GM12875 (cell line): ENCODE measurements at regions not wholly inside any gene's neighbourhood (a gene's known extent, or its start where the extent isn't known, plus 50 kb on each side); places are given as distances from the start of the nearest gene placed in this dataset.

Source experiments
- H3K4me3 ChIP-seq: one replicate; pipeline ENCODE4 v1.5.1; 2011; ENCODE audit warnings: low read depth, low read length, control low read depth
- TF ChIP-seq, protein P1 (sequence below): IDR thresholded peaks from 2 replicates; pipeline ENCODE4 v1.5.1; 2011; ENCODE audit warnings: low read depth, mild to moderate bottlenecking, control low read depth, inconsistent platforms, low read length, moderate library complexity, borderline replicate concordance; ENCODE audit not compliant: insufficient read depth

DNA sequence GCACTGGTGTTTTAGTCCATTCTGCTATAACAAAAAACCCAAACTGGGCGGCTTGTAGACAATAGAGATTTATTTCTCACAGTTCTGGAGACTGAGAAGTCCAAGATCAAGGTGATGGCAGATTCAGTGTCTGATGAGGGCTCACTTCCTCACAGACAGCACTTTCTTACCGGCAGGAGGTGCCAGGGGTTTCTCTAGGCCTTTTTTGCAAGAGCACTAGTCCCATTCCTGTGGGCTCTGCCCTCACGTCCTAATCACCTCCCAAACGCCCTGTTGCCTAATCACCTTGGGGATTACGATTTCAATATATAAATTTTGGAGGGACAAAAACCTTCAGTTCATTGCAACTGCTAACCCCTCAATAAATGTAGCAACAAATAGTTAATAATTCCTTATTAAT, 140.0 kb upstream of the SGK1 start:
- H3K4me3 ChIP-seq = no peak overlapping the region
- TF ChIP-seq, protein P1, sequence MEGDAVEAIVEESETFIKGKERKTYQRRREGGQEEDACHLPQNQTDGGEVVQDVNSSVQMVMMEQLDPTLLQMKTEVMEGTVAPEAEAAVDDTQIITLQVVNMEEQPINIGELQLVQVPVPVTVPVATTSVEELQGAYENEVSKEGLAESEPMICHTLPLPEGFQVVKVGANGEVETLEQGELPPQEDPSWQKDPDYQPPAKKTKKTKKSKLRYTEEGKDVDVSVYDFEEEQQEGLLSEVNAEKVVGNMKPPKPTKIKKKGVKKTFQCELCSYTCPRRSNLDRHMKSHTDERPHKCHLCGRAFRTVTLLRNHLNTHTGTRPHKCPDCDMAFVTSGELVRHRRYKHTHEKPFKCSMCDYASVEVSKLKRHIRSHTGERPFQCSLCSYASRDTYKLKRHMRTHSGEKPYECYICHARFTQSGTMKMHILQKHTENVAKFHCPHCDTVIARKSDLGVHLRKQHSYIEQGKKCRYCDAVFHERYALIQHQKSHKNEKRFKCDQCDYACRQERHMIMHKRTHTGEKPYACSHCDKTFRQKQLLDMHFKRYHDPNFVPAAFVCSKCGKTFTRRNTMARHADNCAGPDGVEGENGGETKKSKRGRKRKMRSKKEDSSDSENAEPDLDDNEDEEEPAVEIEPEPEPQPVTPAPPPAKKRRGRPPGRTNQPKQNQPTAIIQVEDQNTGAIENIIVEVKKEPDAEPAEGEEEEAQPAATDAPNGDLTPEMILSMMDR = no peak

DNA sequence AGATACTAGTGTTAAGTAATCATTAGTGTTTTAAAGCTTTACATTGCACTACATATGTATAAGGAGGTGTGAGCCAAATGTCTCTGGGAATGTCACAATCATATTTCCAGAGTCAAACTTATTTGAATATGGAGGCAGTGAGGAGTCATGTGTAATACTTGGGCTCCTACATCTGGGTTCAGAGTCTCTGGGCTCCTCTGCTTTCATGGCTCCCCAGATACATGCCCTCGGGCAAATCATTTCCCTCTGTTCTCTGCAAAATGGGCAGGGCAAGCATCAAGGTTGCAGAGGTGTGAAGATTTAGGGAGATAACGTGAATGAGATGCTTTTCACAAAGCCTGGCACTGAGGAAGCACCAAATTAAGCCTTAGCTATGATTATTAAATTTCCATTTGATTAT, 138.3 kb upstream of the SGK1 start:
- H3K4me3 ChIP-seq = no peak overlapping the region
- TF ChIP-seq, protein P1 = no peak

DNA sequence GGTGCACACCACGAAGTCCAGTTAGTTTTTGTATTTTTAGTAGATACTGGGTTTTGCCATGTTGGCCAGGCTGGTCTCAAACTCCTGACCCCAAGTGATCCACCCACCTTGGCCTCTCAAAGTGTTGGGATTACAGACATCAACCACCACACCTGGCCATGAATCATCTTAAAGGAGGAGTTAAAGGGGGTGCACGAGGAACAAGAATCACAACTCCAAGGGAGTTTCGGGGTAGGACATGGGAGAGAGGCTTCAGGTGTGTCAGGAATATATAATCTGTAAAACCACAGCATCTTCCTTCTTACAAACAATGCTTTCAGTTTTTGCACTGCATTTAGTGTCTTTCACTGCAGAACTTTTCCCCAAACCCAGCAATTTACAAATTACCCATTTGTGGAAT, 137.4 kb upstream of the SGK1 start:
- H3K4me3 ChIP-seq = no peak overlapping the region
- TF ChIP-seq, protein P1 = no peak

DNA sequence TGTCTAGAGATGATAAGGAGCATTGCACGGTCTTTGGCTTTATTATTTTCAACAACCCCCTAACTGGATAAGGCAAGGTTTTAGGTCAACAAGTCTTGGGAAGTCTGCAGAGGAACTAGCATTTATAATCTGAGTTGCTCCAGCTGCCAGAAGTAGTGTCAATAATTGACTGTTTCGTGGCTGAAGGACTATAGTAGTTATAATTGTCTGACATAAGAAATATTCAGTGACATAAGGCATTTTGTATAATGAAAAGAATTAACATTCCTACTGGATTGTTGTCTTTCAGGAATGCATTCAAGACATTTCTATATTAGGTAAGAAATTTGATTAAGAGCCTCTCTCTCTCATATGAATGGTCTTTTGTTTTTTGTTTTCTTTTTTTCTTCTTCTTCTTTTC, 136.9 kb upstream of the SGK1 start:
- TF ChIP-seq, protein P1 = no peak
- no peak overlapping the region for H3K4me3 ChIP-seq

DNA sequence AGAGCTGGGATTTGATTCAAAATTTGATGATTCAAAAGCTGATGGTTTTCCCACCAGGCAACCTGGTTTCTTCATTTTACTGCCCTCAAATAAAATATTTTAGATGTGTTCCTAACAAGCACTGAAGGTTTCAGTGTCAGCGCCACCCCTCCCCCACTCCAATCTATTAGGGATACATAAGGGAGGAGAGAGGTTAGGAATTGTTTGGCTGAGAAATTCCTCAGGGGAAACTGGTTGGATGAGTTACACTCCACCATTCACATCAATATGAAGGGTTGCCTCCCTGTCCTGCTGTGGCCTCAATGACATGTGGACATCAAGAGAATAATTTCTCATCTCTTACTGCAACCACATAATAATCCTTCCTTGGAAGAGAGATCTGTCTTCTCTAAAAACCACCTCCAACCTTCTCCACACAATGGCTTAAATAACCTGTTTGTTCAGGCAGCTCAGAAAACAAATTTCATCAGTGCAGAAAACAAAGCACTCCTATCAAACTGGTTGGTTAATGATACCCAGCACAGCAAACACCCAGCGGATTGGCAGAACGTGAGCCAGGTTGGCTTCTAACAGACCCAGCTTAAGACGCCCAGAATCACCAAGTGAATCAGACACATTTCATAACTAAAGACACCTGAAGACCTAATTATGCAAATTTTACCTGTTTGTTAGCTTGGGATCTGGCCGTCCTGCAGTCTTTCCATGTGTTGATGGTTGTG, 136.0 kb upstream of the SGK1 start:
- no peak overlapping the region for H3K4me3 ChIP-seq
- TF ChIP-seq, protein P1 = no peak

DNA sequence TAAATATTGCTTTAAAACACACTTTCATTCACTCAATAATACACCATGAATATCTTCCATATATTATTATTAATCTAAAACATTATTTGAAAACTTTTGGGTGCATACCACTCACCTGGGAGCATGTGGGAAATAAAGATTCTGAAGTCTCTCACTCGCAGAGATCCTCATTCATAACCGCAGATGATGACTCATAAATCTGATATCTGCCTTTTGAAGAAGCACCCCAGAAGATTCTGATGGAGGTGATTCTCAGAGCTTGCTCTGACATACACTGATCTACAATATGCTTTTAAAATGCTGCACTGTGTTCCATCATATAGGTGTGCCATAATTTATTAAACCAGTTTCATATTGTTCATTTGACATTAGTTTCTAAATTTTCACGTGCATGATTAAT, 135.0 kb upstream of the SGK1 start:
- TF ChIP-seq, protein P1 = no peak
- H3K4me3 ChIP-seq = no peak overlapping the region

DNA sequence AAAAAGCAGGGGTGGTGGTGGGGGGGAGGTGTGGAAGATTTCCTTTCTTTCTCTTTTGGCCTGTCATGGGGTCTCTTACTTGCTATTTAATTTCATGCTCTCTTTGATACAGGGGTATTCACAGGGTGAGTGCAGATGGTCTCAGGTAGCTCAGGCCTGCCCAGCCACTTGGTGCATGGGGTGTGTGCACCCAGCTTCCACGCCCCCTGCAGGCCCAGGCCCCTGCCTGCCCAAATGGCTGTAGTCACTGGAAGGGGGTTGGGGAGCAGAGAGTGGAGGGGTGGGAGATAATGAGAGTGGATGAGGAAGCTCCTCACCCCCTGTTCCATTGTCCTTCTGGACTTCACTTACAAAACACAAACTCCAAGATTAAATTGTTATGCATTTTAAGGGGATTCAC, 133.6 kb upstream of the SGK1 start:
- H3K4me3 ChIP-seq = no peak overlapping the region
- TF ChIP-seq, protein P1 = no peak
